VCaP (cell line): ENCODE measurements at regions not wholly inside any gene's neighbourhood (a gene's known extent, or its start where the extent isn't known, plus 50 kb on each side); places are given as distances from the start of the nearest gene placed in this dataset.

ENCODE experiments used
- H3K27ac ChIP-seq: fragments of 450-650 bp; 2 replicates; pipeline ENCODE4 v1.5.1; 2017
- TF ChIP-seq, protein P1 (sequence below): fragments of 450-650 bp; conservative IDR thresholded peaks from 2 replicates; pipeline ENCODE4 v1.5.1; 2017; ENCODE audit warnings: mild to moderate bottlenecking, moderate library complexity

- H3K27ac ChIP-seq, result no peak overlapping the region
- TF ChIP-seq, protein P1, sequence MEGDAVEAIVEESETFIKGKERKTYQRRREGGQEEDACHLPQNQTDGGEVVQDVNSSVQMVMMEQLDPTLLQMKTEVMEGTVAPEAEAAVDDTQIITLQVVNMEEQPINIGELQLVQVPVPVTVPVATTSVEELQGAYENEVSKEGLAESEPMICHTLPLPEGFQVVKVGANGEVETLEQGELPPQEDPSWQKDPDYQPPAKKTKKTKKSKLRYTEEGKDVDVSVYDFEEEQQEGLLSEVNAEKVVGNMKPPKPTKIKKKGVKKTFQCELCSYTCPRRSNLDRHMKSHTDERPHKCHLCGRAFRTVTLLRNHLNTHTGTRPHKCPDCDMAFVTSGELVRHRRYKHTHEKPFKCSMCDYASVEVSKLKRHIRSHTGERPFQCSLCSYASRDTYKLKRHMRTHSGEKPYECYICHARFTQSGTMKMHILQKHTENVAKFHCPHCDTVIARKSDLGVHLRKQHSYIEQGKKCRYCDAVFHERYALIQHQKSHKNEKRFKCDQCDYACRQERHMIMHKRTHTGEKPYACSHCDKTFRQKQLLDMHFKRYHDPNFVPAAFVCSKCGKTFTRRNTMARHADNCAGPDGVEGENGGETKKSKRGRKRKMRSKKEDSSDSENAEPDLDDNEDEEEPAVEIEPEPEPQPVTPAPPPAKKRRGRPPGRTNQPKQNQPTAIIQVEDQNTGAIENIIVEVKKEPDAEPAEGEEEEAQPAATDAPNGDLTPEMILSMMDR, result no peak
Observed at GRCh38 chr3:20912406-20912805, 726.4 kb upstream of the SGO1 start.

DNA sequence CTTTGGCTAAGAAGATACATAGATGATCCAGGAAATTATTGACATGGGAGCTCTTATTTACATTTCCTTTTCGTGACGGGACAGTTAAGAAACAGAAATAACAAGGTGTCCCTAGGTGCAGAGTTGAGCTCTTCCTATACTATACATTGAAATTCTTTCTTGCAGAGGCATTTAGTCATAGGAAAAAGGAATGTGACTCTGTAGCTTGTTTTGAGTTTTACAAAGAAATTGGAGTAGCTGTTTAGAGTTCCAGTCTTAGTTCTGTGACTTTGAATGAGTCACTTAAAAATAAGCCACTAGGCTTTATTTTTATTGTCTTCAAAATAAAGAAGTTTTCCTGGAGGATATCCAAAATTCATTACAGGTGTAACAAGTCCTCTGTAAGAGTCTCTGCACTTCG, 723.5 kb upstream of the SGO1 start:
- TF ChIP-seq, protein P1, result no peak
- H3K27ac ChIP-seq, result no peak overlapping the region

DNA sequence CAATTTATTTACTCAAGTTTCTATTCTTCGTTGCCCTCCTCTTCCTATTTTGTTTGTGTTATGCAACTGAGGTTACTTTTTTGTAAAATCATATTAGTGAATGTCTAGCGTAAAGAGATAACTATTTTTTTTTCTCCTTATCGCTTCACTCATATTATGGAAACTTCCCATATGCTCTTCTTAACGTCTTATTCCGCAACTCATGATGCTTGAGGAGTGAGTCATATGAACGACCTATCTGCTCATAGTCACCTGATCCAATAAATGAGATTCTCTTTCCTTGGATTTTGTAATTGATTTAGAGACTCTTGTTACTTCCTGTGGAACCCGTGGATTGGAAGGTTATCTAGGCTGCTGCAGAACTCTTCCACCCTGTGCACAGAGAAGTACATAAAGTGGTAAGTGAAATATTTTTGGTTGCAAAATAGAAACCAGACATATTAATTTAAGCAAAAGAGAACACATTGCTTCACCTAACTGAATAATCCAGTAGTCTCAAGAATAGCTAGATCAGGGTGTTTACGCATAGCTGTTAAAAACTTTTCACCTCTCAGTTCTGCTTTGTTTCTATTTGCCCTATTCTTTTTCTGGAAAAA, 719.3 kb upstream of the SGO1 start:
- no peak overlapping the region for H3K27ac ChIP-seq
- TF ChIP-seq, protein P1, result no peak

DNA sequence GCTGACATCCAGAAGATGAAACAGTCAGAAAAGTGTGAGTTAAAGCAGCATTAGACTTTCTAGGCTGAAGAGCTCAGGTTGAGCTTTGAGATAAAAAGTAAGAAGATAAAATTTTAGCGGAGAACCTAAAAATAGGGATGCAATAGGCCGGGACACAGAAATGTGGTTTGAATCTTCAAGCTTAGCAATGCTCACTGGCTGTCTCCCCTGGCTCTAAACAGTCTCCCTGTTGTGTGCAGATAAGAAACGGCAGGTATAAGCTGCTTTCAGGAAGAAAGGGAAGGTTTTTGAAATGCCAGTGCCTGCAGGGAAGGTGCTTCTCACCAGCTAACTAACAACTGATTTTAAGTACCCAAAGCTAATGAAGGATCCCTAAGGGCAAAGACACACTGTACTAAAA, 718.7 kb upstream of the SGO1 start:
- TF ChIP-seq, protein P1, result no peak
- no peak overlapping the region for H3K27ac ChIP-seq

- TF ChIP-seq, protein P1, result no peak
- no peak overlapping the region for H3K27ac ChIP-seq
Observed at GRCh38 chr3:20898962-20899361, 713.0 kb upstream of the SGO1 start.

GRCh38 chr3:20890111-20890519, 704.1 kb upstream of the SGO1 start:
- H3K27ac ChIP-seq, result no peak overlapping the region
- TF ChIP-seq, protein P1, result no peak

DNA sequence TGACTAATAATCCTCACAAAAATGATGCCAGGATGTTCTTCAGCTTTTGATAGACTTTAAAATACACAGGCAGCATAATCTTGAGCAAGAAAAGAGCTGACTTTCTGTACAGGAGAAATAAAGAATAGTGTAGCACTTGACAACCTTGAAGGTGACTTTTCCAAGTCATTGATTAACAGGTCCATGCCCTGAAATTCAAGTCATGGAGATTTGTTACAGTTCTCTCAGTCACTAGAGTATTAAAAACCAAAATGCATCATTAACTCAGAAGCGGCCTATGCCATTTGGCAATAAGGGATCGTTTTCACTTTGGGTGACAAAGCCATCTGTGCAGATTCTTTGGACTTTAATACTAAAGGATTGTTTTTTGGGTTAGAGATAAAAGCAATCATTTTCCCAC, 692.7 kb upstream of the SGO1 start:
- TF ChIP-seq, protein P1, result no peak
- no peak overlapping the region for H3K27ac ChIP-seq
